ENCODE measurements at regions not wholly inside any gene's neighbourhood (a gene's known extent, or its start where the extent isn't known, plus 50 kb on each side); places are given as distances from the start of the nearest gene placed in this dataset.
"Not testable (repeated sequence)": the region's sequence is repeated elsewhere in the genome, so short reads cannot be mapped to it uniquely, and the experiment has no call there.

DNA sequence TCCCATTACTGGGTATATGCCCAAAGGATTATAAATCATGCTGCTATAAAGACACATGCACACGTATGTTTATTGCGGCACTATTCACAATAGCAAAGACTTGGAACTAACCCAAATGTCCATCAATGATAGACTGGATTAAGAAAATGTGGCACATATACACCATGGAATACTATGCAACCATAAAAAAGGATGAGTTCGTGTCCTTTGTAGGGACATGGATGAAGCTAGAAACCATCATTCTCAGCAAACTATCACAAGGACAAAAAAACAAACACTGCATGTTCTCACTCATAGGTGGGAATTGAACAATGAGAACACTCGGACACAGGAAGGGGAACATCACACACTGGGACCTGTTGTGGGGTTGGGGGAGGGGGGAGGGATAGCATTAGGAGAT is 188.3 kb downstream of the SPTSSA start:
- TF ChIP-seq POLR2A (IDR thresholded peaks at IDR 0.05; ENCODE audit: low read length); GATA1 (IDR thresholded peaks at IDR 0.05; ENCODE audit: low read depth, low read length): not testable (repeated sequence)
